OCI-LY7 (cell line): ENCODE measurements at regions not wholly inside any gene's neighbourhood (a gene's known extent, or its start where the extent isn't known, plus 50 kb on each side); places are given as distances from the start of the nearest gene placed in this dataset.

Experiments
- CTCF ChIP-seq: fragments of 200-600 bp; sonication (generic); conservative IDR thresholded peaks from 2 replicates; pipeline ENCODE4 v1.5.1; 2014; ENCODE audit warnings: mild to moderate bottlenecking, antibody characterized with exemption, low read length, moderate library complexity, mixed read lengths
- EZH2phosphoT487 ChIP-seq: fragments of 200-600 bp; sonication (generic); IDR thresholded peaks from 2 replicates; pipeline ENCODE4 v1.6.1; 2018; ENCODE audit warnings: low read depth, borderline replicate concordance, mild to moderate bottlenecking, mixed run types, antibody characterized with exemption, low read length, moderate library complexity, mixed read lengths

DNA sequence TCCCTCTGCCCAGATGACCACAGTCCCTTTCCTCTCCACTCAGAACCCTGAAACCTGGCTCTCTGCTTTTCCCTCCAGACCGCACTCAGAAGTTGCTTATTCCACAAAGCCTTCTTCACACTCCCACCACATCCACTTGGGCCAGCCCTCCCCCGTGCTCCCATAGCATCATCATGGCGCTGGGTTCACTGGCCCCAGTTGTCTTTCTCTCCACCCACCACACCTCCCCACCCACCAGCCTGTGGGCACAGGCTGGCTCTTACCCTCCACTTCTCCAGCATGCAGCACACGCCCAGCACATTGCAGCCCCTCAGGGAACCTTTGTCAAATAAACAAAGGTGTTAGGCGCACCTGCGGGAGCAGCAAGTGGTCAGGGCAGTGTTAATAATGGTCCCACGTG, 130.0 kb downstream of the KATNIP start:
- TF ChIP-seq CTCF, result no peak
- TF ChIP-seq EZH2phosphoT487, result no peak
